ENCODE measurements at regions not wholly inside any gene's neighbourhood (a gene's known extent, or its start where the extent isn't known, plus 50 kb on each side); places are given as distances from the start of the nearest gene placed in this dataset.
"Not testable (repeated sequence)": the region's sequence is repeated elsewhere in the genome, so short reads cannot be mapped to it uniquely, and the experiment has no call there.

- Histone ChIP-seq H3K9me3 (no peaks in the 10 kb centered on the region), H3K4me3 (no peak overlapping the region), H3K27ac (no peak overlapping the region), H3K27me3 (no peaks in the 10 kb centered on the region), H3K4me1 (no peaks in the 10 kb centered on the region), H3K36me3 (no peaks in the 10 kb centered on the region)
- intact Hi-C loops (cut with DNase I): no loop called here
- DNase-seq (no peak), ATAC-seq (no peak)
- TF ChIP-seq POLR2A (IDR thresholded peaks at IDR 0.05): no peak
- WGBS (ENCODE audit: insufficient coverage, low coverage, low lambda C conversion rate, missing lambda C conversion rate): 28% methylated on average over 2 of the region's 2 CpGs
Observed at GRCh38 chrX:25873196-25873595, 264.9 kb upstream of the MAGEB18 start.

- H3K4me1 ChIP-seq: no peaks in the 10 kb centered on the region
- 20% methylated on average over 1 of the region's 1 CpG for WGBS (ENCODE audit: insufficient coverage, low coverage, low lambda C conversion rate, missing lambda C conversion rate)
- intact Hi-C loops (cut with DNase I): no loop called here
- no peaks in the 10 kb centered on the region for H3K9me3 ChIP-seq
- ATAC-seq (no peak), DNase-seq (no peak)
- H3K36me3 ChIP-seq: no peaks in the 10 kb centered on the region
- TF ChIP-seq CTCF (IDR thresholded peaks at IDR 0.05) (no peak), POLR2A (IDR thresholded peaks at IDR 0.05) (no peak)
- H3K4me3 ChIP-seq: no peak overlapping the region
- no peak overlapping the region for H3K27ac ChIP-seq
- H3K27me3 ChIP-seq: no peaks in the 10 kb centered on the region
Observed at GRCh38 chrX:25878806-25879205, 259.3 kb upstream of the MAGEB18 start.

GRCh38 chrX:25882503-25882902 lies 255.6 kb upstream of the MAGEB18 start:
- H3K4me1 ChIP-seq; H3K4me3 ChIP-seq; H3K36me3 ChIP-seq; H3K9me3 ChIP-seq; DNase-seq; intact Hi-C loops (cut with DNase I); H3K27ac ChIP-seq; H3K27me3 ChIP-seq; ATAC-seq: not testable (repeated sequence)
- WGBS (ENCODE audit: insufficient coverage, low coverage, low lambda C conversion rate, missing lambda C conversion rate): no CpG with 5 or more reads among the region's 5 CpGs

GRCh38 chrX:25897758-25898157 lies 240.4 kb upstream of the MAGEB18 start:
- Histone ChIP-seq H3K36me3 (no peaks in the 10 kb centered on the region), H3K4me3 (no peak overlapping the region), H3K9me3 (no peaks in the 10 kb centered on the region), H3K27ac (no peak overlapping the region), H3K4me1 (no peaks in the 10 kb centered on the region), H3K27me3 (no peaks in the 10 kb centered on the region)
- WGBS (ENCODE audit: insufficient coverage, low coverage, low lambda C conversion rate, missing lambda C conversion rate): 53% methylated on average over 4 of the region's 4 CpGs
- no peak for TF ChIP-seq CTCF (IDR thresholded peaks at IDR 0.05)
- TF ChIP-seq POLR2A (IDR thresholded peaks at IDR 0.05): no peak
- no peak for ATAC-seq
- intact Hi-C loops (cut with DNase I): no loop called here
- no peak for DNase-seq

- H3K27me3 ChIP-seq; H3K4me1 ChIP-seq; DNase-seq; H3K4me3 ChIP-seq; ATAC-seq; H3K36me3 ChIP-seq; H3K9me3 ChIP-seq; intact Hi-C loops (cut with DNase I); H3K27ac ChIP-seq: not testable (repeated sequence)
- no CpG with 5 or more reads among the region's 30 CpGs for WGBS (ENCODE audit: insufficient coverage, low coverage, low lambda C conversion rate, missing lambda C conversion rate)
Observed at GRCh38 chrX:25905728-25906127, 232.4 kb upstream of the MAGEB18 start.

GRCh38 chrX:25925946-25926345 lies 212.2 kb upstream of the MAGEB18 start:
- Histone ChIP-seq H3K27me3 (no peaks in the 10 kb centered on the region), H3K9me3 (no peaks in the 10 kb centered on the region), H3K36me3 (no peaks in the 10 kb centered on the region), H3K4me1 (no peaks in the 10 kb centered on the region), H3K4me3 (no peak overlapping the region), H3K27ac (no peak overlapping the region)
- WGBS (ENCODE audit: insufficient coverage, low coverage, low lambda C conversion rate, missing lambda C conversion rate): 53% methylated on average over 3 of the region's 3 CpGs
- intact Hi-C loops (cut with DNase I): no loop called here
- no peak for TF ChIP-seq POLR2A (IDR thresholded peaks at IDR 0.05)
- TF ChIP-seq CTCF (IDR thresholded peaks at IDR 0.05): no peak
- ATAC-seq: no peak
- no peak for DNase-seq

All from right lobe of liver (tissue), 6 donors.